GM18909 (cell line): ENCODE measurements at regions not wholly inside any gene's neighbourhood (a gene's known extent, or its start where the extent isn't known, plus 50 kb on each side); places are given as distances from the start of the nearest gene placed in this dataset.

Experiments
- ATAC-seq: cut with Tn5 transposase; IDR thresholded peaks from one replicate; pipeline ENCODE4 v1.9.1; 2021; ENCODE audit warnings: mild to moderate bottlenecking; ENCODE audit not compliant: unreplicated experiment, poor library complexity

GRCh38 chr14:51500776-51501175 lies 150.9 kb upstream of the FRMD6 start:
- ATAC-seq: no peak

- no peak for ATAC-seq
Measured at GRCh38 chr14:51501746-51502145, 150.0 kb upstream of the FRMD6 start.

DNA sequence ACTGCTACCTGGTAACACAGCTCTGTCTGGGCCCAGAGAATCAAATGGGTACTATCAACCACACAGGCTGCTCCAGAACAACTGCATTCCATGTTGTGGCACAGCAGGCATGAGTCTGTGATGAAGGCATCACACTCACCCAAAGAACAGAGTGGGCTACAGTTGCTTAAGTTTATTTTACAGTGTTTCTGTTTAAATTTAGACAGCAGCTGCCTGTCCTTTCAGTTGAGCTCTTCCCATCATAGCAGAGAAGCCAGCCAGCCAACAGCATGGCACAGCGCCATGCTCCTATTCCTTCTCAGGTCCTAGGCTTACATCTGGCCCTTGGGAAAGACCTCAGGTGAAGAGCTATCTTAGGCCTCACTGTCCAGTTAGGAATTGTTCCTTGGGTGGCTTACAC lies 147.0 kb upstream of the FRMD6 start:
- ATAC-seq: no peak

GRCh38 chr14:51507511-51507905 lies 144.2 kb upstream of the FRMD6 start:
- ATAC-seq: no peak

- ATAC-seq: no peak
Measured at GRCh38 chr14:51507906-51508511, 143.7 kb upstream of the FRMD6 start.

DNA sequence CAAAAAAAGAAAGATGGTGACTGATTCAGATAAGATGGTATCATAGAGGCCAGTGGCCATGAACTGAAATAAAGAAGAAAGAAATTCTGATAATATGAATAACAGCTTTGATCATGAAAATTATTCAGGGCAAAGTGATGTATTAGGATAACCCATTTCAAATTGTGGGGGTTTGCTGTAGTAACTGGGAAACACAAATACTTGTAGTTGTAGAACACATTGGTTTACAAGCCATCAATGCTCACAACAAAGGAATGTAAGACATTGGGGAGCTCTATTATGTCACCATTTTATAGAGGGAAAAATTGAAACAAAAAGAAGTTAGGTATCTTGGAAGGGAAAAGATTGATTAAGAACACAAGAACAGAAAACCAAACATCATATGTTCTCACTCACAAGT lies 140.4 kb upstream of the FRMD6 start:
- no peak for ATAC-seq

DNA sequence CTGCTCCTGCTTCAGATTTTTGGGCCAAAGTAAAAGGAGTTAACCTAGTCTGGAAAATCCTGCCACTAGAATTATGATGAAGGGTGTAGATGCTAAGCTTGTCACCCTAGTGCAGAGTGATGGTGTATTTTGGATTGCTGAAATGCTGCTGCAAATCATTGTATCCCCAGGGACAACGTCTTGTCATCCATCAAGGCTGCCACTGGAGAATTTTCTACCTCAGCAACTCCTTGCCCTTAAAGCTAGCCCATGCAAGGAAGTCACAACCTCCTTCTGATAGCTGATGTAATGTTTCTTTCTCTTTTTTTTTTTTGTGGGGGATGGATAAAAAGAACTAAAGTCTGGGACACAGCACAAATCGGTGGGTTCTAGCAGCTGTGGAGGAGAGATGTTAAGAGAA lies 139.4 kb upstream of the FRMD6 start:
- no peak for ATAC-seq

DNA sequence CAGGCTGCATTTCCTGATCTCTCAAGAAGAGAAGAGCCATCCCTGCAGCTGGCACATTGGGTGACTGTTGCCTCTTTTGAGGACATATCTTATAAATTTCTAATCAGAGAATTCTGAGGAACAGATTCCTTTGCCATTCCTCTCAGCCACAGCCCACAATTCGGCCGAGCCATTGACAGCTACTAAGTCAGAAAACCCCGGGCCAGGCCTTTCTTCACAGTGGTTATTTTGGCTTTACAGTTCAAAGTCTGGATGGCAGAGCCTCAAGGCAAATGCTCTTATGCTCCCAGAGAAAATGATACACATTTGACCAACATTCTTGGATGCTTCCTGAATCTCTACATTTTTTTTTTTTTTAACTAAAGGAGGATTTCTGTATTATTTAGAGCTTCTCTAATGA lies 138.4 kb upstream of the FRMD6 start:
- ATAC-seq: no peak

GRCh38 chr14:51513933-51514332 lies 137.8 kb upstream of the FRMD6 start:
- ATAC-seq: no peak

DNA sequence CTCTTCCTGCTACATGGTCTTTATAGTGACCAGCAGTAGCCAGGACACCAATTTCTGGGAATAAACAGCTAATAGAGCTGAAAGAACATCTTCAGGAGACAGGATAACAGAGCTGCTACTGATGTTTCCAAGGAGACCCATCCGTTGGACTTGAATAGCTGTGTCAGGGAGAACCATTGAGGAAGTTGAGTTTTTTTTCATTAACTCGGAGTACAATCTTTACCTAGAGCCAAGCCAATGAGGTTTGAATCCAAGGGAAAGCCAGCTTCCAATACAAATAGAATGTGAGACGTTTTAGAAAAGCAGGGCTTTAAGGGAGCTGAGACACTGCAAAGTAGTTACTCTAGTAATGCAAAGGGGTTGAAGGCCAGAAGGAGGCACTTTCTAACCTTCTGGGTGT lies 136.1 kb upstream of the FRMD6 start:
- no peak for ATAC-seq

GRCh38 chr14:51516706-51517395 lies 134.9 kb upstream of the FRMD6 start:
- ATAC-seq: no peak

DNA sequence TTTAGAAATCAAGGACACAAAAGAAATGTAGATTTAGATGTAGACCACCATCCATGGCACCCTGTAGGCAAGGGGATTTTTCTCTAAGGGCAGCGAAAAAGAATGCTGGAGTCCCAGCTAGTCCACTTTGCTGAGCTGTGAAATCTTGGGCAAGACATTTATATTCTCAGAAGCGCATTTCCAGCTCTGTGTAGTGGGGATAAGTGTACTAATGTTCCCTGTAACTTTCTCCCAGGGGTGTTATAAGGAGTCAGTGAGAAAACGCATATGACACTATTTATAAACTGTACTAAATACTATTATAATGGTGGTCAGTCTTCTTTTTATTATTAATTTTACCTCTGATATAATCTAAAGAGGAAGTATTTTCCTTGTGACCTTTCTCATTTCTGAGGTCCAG lies 133.4 kb upstream of the FRMD6 start:
- ATAC-seq: no peak

- ATAC-seq: no peak
Measured at GRCh38 chr14:51518711-51519110, 133.0 kb upstream of the FRMD6 start.

GRCh38 chr14:51520087-51520486 lies 131.6 kb upstream of the FRMD6 start:
- no peak for ATAC-seq

DNA sequence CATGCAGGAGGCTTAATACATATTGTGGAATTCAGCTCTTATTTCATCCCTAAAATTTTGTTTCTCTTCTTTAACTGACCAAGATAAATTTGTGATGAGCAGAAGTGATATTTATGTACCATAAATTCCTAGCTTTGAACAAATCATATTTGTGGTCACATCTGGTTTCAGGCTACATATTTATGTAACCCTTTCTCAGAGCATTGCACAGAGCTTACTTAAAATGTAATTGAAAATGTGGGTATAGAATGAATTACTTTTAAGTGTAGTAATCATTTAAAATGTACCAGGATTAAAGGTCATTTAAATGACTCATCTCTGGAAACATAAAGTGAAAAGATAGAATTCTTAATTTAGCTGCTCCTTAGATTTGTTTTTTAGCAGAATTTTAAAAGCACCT lies 129.9 kb upstream of the FRMD6 start:
- ATAC-seq: no peak

DNA sequence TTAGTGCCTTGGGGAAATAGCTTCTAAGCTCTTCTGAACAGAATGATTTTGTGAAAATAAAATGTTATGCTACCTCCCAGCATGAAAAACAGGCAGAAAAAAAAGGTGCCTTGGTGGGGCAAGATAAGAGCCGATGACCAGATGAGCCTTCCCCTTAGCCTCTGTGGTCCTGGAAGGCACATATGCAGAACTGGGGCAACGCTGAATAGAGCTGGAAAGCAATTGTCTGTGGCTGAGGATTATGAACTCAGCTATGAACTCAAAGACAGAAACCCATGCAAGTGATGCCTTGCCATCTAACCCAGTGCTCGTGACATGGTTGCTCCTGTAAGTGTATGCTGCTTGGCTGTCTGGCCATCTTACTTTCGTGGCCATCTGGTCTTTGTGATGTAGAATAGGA lies 128.5 kb upstream of the FRMD6 start:
- ATAC-seq: no peak

- no peak for ATAC-seq
Measured at GRCh38 chr14:51525739-51526138, 126.0 kb upstream of the FRMD6 start.

GRCh38 chr14:51527073-51527472 lies 124.6 kb upstream of the FRMD6 start:
- no peak for ATAC-seq

- ATAC-seq: no peak
Measured at GRCh38 chr14:51529736-51530135, 122.0 kb upstream of the FRMD6 start.

DNA sequence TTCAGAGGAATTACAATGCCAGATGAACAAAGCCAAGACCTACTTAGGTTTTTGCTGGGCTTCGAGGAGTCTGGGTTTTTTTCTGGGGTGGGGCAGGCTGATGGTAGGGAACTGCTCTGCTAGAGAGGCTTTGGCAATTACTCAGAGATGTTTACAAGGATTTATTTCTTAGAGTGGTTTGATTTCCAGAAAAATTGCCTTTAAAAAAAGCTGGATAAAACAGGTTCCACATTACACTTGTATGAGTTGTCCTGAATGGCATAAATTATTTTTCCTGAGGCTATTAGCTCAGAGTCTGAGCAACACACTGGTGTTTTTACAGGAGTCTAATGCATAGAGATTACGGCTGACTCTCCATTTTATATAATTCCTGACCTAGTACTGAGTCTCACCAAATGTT lies 118.5 kb upstream of the FRMD6 start:
- ATAC-seq: no peak

DNA sequence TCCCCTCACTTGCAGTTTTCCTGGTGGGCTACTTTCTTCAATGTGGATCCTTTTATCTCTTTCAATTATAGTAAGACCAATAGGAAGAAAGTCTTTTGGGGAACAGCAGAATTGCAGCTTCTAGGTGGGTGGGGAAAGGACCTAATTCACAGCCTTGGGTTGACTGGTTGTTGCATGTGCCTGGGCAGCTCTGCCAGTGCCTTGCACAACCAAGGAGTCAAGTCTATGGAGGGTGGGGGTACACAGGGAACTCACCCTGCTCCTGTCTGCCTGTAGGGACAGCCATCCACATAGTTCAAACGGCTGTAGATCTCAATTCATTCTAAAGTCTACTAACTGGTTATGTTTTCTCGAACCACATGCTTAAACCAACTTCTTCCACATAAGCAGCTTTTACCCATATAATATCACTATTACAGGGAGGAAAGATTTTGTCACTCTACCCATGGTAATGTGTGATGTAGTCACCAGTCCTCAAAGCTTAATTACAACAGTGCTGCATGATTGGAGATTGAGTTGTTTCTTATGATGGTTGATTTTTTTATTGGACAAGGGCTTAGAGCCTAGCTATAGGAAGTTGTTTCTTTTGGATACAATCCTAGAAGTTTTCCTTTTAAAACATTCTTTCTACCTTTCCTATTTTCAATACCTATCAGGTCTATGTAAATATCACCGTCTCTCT lies 117.7 kb upstream of the FRMD6 start:
- no peak for ATAC-seq

DNA sequence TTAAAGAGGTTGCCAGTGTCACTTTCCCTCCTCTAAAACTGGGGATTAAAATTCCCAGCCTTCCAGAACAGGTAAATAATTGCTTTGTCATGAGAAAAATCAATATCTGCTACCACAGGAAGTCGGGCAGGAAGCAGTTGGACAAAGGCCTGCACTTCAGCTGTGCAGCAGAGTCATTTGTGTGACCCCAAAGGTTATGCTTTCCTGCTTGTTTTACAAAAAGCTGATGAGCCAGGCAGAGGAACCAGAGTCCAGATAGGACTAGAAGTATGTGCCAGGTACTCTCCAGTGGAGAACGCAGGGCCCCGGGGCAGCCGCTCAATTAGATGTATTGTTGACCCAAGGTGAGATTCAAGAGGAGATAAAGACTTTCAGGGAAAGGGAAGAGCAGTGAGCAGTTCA lies 117.1 kb upstream of the FRMD6 start:
- no peak for ATAC-seq
